WTC11 (cell line): ENCODE measurements at regions not wholly inside any gene's neighbourhood (a gene's known extent, or its start where the extent isn't known, plus 50 kb on each side); places are given as distances from the start of the nearest gene placed in this dataset.

Source experiments
- ATAC-seq: fragments of 200-7000 bp; cut with Tn5 transposase; 2 replicates; pipeline ENCODE4 v1.10.0; 2021; ENCODE audit warnings: mild to moderate bottlenecking, moderate library complexity
- CTCF ChIA-PET: fragments of 300-600 bp; sonication (Branson Sonifier 250); formaldehyde crosslinking; loops from one replicate; lab custom pipeline; 2021; ENCODE audit warnings: antibody characterized with exemption; lab: Charles Lee
- POLR2A ChIA-PET: fragments of 350-600 bp; sonication (Branson Sonifier 250); formaldehyde crosslinking; loops from one replicate; lab custom pipeline; 2021; ENCODE audit warnings: antibody characterized with exemption; lab: Charles Lee
- DNase-seq: peaks from one replicate; pipeline ENCODE4 v3.0.0; 2021; ENCODE audit warnings: low spot score
- H3K27ac Mint-ChIP-seq: 2 replicates; pipeline ENCODE4 v1.8.0; 2021; ENCODE audit warnings: mixed read lengths
- H3K27me3 Mint-ChIP-seq: 2 replicates; pipeline ENCODE4 v1.8.0; 2021; ENCODE audit warnings: low read depth, mild to moderate bottlenecking, moderate library complexity, mixed read lengths
- H3K36me3 Mint-ChIP-seq: 2 replicates; pipeline ENCODE4 v1.8.0; 2021; ENCODE audit warnings: mixed read lengths
- H3K4me1 Mint-ChIP-seq: 2 replicates; pipeline ENCODE4 v1.8.0; 2022; ENCODE audit warnings: mixed read lengths
- H3K4me3 Mint-ChIP-seq: 2 replicates; pipeline ENCODE4 v1.8.0; 2021; ENCODE audit warnings: mild to moderate bottlenecking, moderate library complexity, mixed read lengths
- H3K9me3 Mint-ChIP-seq: 2 replicates; pipeline ENCODE4 v1.8.0; 2021; ENCODE audit warnings: mixed read lengths
- ATF1 ChIP-seq: sonication (generic); formaldehyde crosslinking; IDR thresholded peaks from 2 replicates; pipeline ENCODE4 v1.8.1; 2023; ENCODE audit warnings: mild to moderate bottlenecking, moderate library complexity, missing genetic modification reagents
- CREM ChIP-seq: sonication (generic); formaldehyde crosslinking; IDR thresholded peaks from 2 replicates; pipeline ENCODE4 v1.8.1; 2022; ENCODE audit warnings: mild to moderate bottlenecking, missing genetic modification reagents, moderate library complexity
- CTCF ChIP-seq: fragments of 200-600 bp; IDR thresholded peaks from 2 replicates; pipeline ENCODE4 v1.8.0; 2022; ENCODE audit warnings: antibody characterized with exemption
- FOXJ3 ChIP-seq: sonication (generic); formaldehyde crosslinking; IDR thresholded peaks from 2 replicates; pipeline ENCODE4 v1.9.0; 2021; ENCODE audit warnings: missing genetic modification reagents, mild to moderate bottlenecking, borderline replicate concordance
- FOXP1 ChIP-seq: sonication (generic); formaldehyde crosslinking; IDR thresholded peaks from 2 replicates; pipeline ENCODE4 v1.8.0; 2022; ENCODE audit warnings: missing genetic modification reagents, mild to moderate bottlenecking, moderate library complexity, borderline replicate concordance
- FOXP4 ChIP-seq: sonication (generic); formaldehyde crosslinking; IDR thresholded peaks from 2 replicates; pipeline ENCODE4 v1.8.0; 2022; ENCODE audit warnings: mild to moderate bottlenecking, missing genetic modification reagents
- GABPB1 ChIP-seq: sonication (generic); formaldehyde crosslinking; IDR thresholded peaks from 2 replicates; pipeline ENCODE4 v1.8.1; 2023; ENCODE audit warnings: mild to moderate bottlenecking, missing genetic modification reagents
- HMGA2 ChIP-seq: fragments of 250-450 bp; sonication (Bioruptor Pico); IDR thresholded peaks from 2 replicates; pipeline ENCODE4 v1.4.0; 2021; ENCODE audit warnings: mild to moderate bottlenecking, moderate library complexity
- JAZF1 ChIP-seq: fragments of 250-450 bp; sonication (Bioruptor Pico); IDR thresholded peaks from 2 replicates; pipeline ENCODE4 v1.9.0; 2021; ENCODE audit warnings: moderate library complexity, mild to moderate bottlenecking, inconsistent platforms
- NFATC4 ChIP-seq: fragments of 250-450 bp; sonication (Bioruptor Pico); IDR thresholded peaks from 2 replicates; pipeline ENCODE4 v1.9.0; 2021; ENCODE audit warnings: mild to moderate bottlenecking
- NFYB ChIP-seq: sonication (generic); formaldehyde crosslinking; conservative IDR thresholded peaks from 2 replicates; pipeline ENCODE4 v1.8.0; 2022; ENCODE audit warnings: low read depth, missing genetic modification reagents
- SMAD4 ChIP-seq: sonication (generic); formaldehyde crosslinking; IDR thresholded peaks from 2 replicates; pipeline ENCODE4 v1.8.0; 2022; ENCODE audit warnings: mild to moderate bottlenecking, missing genetic modification reagents
- TF ChIP-seq, protein P1 (sequence below): sonication (generic); formaldehyde crosslinking; IDR thresholded peaks from 2 replicates; pipeline ENCODE4 v1.8.0; 2022; ENCODE audit warnings: missing genetic modification reagents
- TF ChIP-seq, protein P2 (sequence below): sonication (generic); formaldehyde crosslinking; IDR thresholded peaks from 2 replicates; pipeline ENCODE4 v1.8.0; 2022; ENCODE audit warnings: mild to moderate bottlenecking, missing genetic modification reagents
- TF ChIP-seq, protein P3 (sequence below): sonication (generic); formaldehyde crosslinking; conservative IDR thresholded peaks from 2 replicates; pipeline ENCODE4 v1.8.1; 2022; ENCODE audit warnings: mild to moderate bottlenecking, missing genetic modification reagents
- TF ChIP-seq, protein P4 (sequence below): sonication (generic); formaldehyde crosslinking; conservative IDR thresholded peaks from 2 replicates; pipeline ENCODE4 v1.8.1; 2023; ENCODE audit warnings: mild to moderate bottlenecking, low read depth, missing genetic modification reagents, moderate library complexity
- TF ChIP-seq, protein P5 (sequence below): fragments of 250-450 bp; sonication (Bioruptor Pico); IDR thresholded peaks from 2 replicates; pipeline ENCODE4 v1.9.0; 2021; ENCODE audit warnings: mild to moderate bottlenecking
- TF ChIP-seq, protein P6 (sequence below): sonication (generic); formaldehyde crosslinking; IDR thresholded peaks from 2 replicates; pipeline ENCODE4 v1.8.1; 2022; ENCODE audit warnings: mild to moderate bottlenecking, moderate library complexity, missing genetic modification reagents

GRCh38 chr4:173685831-173686210 is 155.8 kb upstream of the HAND2 start:
- H3K4me1 Mint-ChIP-seq, result no peaks in the 10 kb centered on the region
- TF ChIP-seq CTCF (no peak), HMGA2 (CRISPR knock-in tag) (no peak)
- TF ChIP-seq, protein P1, sequence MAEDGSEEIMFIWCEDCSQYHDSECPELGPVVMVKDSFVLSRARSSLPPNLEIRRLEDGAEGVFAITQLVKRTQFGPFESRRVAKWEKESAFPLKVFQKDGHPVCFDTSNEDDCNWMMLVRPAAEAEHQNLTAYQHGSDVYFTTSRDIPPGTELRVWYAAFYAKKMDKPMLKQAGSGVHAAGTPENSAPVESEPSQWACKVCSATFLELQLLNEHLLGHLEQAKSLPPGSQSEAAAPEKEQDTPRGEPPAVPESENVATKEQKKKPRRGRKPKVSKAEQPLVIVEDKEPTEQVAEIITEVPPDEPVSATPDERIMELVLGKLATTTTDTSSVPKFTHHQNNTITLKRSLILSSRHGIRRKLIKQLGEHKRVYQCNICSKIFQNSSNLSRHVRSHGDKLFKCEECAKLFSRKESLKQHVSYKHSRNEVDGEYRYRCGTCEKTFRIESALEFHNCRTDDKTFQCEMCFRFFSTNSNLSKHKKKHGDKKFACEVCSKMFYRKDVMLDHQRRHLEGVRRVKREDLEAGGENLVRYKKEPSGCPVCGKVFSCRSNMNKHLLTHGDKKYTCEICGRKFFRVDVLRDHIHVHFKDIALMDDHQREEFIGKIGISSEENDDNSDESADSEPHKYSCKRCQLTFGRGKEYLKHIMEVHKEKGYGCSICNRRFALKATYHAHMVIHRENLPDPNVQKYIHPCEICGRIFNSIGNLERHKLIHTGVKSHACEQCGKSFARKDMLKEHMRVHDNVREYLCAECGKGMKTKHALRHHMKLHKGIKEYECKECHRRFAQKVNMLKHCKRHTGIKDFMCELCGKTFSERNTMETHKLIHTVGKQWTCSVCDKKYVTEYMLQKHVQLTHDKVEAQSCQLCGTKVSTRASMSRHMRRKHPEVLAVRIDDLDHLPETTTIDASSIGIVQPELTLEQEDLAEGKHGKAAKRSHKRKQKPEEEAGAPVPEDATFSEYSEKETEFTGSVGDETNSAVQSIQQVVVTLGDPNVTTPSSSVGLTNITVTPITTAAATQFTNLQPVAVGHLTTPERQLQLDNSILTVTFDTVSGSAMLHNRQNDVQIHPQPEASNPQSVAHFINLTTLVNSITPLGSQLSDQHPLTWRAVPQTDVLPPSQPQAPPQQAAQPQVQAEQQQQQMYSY, result no peak
- no peaks in the 10 kb centered on the region for H3K9me3 Mint-ChIP-seq
- H3K36me3 Mint-ChIP-seq, result no peaks in the 10 kb centered on the region
- H3K27ac Mint-ChIP-seq, result no peak overlapping the region
- no peak overlapping the region for H3K4me3 Mint-ChIP-seq
- H3K27me3 Mint-ChIP-seq, result no peaks in the 10 kb centered on the region
- no peak for DNase-seq
- no peak for ATAC-seq
- ChIA-PET CTCF (no interaction called here), POLR2A (interaction anchor here (0.9 kb wide), 1 partner anchor 113 kb away, joined by 3 read pairs; no protein-coding TSS in a partner anchor)

DNA sequence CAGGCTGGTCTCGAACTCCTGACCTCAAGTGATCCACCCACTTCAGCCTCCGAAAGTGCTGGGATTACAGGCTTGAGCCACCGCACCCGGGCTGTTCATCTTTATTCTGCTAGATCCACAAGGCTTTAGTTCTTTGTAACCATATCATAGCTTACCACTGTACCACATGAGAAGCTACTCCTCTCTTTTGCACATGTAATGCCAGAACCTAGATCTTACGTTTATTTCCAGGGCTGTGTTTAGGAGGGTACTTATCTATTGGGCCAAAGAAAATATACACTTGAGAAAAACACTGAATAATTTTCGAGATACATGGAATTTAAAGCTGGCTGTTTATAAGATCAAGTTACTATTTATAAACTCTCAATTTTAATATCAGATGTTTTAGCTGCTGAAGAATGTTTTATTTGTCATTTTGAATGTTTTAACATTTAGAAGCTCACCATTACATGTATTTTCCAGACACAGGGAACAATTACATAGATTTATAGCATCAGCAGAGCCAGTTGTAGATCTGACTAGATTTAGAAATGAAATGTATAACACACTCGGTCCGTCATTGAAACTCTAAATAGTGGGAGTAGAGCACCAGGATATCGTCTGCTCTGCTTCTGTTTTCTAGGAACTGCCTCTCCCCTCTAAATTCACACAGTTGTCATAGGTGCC is 155.3 kb upstream of the HAND2 start:
- ATAC-seq (no peak), DNase-seq (no peak)
- TF ChIP-seq NFATC4 (CRISPR knock-in tag) (no peak), FOXJ3 (no peak), JAZF1 (CRISPR knock-in tag) (no peak), SMAD4 (no peak), ATF1 (CRISPR knock-in tag) (no peak), GABPB1 (CRISPR knock-in tag) (no peak)
- TF ChIP-seq, protein P2, sequence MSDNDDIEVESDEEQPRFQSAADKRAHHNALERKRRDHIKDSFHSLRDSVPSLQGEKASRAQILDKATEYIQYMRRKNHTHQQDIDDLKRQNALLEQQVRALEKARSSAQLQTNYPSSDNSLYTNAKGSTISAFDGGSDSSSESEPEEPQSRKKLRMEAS, result no peak
- TF ChIP-seq, protein P3, sequence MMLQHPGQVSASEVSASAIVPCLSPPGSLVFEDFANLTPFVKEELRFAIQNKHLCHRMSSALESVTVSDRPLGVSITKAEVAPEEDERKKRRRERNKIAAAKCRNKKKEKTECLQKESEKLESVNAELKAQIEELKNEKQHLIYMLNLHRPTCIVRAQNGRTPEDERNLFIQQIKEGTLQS (CRISPR knock-in tag), result no peak
- TF ChIP-seq, protein P4, sequence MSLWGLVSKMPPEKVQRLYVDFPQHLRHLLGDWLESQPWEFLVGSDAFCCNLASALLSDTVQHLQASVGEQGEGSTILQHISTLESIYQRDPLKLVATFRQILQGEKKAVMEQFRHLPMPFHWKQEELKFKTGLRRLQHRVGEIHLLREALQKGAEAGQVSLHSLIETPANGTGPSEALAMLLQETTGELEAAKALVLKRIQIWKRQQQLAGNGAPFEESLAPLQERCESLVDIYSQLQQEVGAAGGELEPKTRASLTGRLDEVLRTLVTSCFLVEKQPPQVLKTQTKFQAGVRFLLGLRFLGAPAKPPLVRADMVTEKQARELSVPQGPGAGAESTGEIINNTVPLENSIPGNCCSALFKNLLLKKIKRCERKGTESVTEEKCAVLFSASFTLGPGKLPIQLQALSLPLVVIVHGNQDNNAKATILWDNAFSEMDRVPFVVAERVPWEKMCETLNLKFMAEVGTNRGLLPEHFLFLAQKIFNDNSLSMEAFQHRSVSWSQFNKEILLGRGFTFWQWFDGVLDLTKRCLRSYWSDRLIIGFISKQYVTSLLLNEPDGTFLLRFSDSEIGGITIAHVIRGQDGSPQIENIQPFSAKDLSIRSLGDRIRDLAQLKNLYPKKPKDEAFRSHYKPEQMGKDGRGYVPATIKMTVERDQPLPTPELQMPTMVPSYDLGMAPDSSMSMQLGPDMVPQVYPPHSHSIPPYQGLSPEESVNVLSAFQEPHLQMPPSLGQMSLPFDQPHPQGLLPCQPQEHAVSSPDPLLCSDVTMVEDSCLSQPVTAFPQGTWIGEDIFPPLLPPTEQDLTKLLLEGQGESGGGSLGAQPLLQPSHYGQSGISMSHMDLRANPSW (CRISPR knock-in tag), result no peak
- Mint-ChIP-seq H3K9me3 (no peaks in the 10 kb centered on the region), H3K36me3 (no peaks in the 10 kb centered on the region), H3K27ac (no peak overlapping the region), H3K4me3 (no peak overlapping the region), H3K27me3 (no peaks in the 10 kb centered on the region), H3K4me1 (no peaks in the 10 kb centered on the region)
- ChIA-PET CTCF (no interaction called here), POLR2A (interaction anchor here (0.9 kb wide), 1 partner anchor 113 kb away, joined by 3 read pairs; no protein-coding TSS in a partner anchor)

GRCh38 chr4:173684223-173684622 is 154.2 kb upstream of the HAND2 start:
- Mint-ChIP-seq H3K4me1 (no peaks in the 10 kb centered on the region), H3K36me3 (no peaks in the 10 kb centered on the region), H3K27ac (no peak overlapping the region), H3K4me3 (no peak overlapping the region), H3K9me3 (no peaks in the 10 kb centered on the region), H3K27me3 (no peaks in the 10 kb centered on the region)
- POLR2A ChIA-PET, result no interaction called here
- DNase-seq (no peak), ATAC-seq (no peak)
- CTCF ChIA-PET, result no interaction called here
- TF ChIP-seq FOXP4 (CRISPR knock-in tag) (no peak), CREM (CRISPR knock-in tag) (no peak), NFYB (CRISPR knock-in tag) (no peak), FOXP1 (CRISPR knock-in tag) (no peak)
- TF ChIP-seq, protein P5, sequence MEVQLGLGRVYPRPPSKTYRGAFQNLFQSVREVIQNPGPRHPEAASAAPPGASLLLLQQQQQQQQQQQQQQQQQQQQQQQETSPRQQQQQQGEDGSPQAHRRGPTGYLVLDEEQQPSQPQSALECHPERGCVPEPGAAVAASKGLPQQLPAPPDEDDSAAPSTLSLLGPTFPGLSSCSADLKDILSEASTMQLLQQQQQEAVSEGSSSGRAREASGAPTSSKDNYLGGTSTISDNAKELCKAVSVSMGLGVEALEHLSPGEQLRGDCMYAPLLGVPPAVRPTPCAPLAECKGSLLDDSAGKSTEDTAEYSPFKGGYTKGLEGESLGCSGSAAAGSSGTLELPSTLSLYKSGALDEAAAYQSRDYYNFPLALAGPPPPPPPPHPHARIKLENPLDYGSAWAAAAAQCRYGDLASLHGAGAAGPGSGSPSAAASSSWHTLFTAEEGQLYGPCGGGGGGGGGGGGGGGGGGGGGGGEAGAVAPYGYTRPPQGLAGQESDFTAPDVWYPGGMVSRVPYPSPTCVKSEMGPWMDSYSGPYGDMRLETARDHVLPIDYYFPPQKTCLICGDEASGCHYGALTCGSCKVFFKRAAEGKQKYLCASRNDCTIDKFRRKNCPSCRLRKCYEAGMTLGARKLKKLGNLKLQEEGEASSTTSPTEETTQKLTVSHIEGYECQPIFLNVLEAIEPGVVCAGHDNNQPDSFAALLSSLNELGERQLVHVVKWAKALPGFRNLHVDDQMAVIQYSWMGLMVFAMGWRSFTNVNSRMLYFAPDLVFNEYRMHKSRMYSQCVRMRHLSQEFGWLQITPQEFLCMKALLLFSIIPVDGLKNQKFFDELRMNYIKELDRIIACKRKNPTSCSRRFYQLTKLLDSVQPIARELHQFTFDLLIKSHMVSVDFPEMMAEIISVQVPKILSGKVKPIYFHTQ (CRISPR knock-in tag), result no peak
- TF ChIP-seq, protein P6, sequence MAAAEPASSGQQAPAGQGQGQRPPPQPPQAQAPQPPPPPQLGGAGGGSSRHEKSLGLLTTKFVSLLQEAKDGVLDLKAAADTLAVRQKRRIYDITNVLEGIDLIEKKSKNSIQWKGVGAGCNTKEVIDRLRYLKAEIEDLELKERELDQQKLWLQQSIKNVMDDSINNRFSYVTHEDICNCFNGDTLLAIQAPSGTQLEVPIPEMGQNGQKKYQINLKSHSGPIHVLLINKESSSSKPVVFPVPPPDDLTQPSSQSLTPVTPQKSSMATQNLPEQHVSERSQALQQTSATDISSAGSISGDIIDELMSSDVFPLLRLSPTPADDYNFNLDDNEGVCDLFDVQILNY (CRISPR knock-in tag), result no peak
